ENCODE measurements at regions not wholly inside any gene's neighbourhood (a gene's known extent, or its start where the extent isn't known, plus 50 kb on each side); places are given as distances from the start of the nearest gene placed in this dataset.

- POLR2A ChIA-PET, result no interaction called here
- TF ChIP-seq MYC (IDR thresholded peaks at IDR 0.05; ENCODE audit: low read depth, low read length), result no peak
- no peak for TF ChIP-seq FOS (IDR thresholded peaks at IDR 0.05; ENCODE audit: borderline replicate concordance, insufficient read depth, low read length)
- no peak for TF ChIP-seq GATA2 (IDR thresholded peaks at IDR 0.05; ENCODE audit: insufficient read depth, insufficient read length, low read depth, low read length)
- TF ChIP-seq POLR2AphosphoS5 (IDR thresholded peaks at IDR 0.05; ENCODE audit: insufficient read depth, low read depth, low read length), result no peak
- no peak for TF ChIP-seq POLR2A (IDR thresholded peaks at IDR 0.05; ENCODE audit: low read depth, low read length)
- no peak for TF ChIP-seq JUN (IDR thresholded peaks at IDR 0.05; ENCODE audit: borderline replicate concordance, insufficient read depth, insufficient read length, low read depth)
- no peak for TF ChIP-seq EZH2 (IDR thresholded peaks at IDR 0.05; ENCODE audit: borderline replicate concordance, low read depth, low read length, severe bottlenecking)
- TF ChIP-seq, protein P1, sequence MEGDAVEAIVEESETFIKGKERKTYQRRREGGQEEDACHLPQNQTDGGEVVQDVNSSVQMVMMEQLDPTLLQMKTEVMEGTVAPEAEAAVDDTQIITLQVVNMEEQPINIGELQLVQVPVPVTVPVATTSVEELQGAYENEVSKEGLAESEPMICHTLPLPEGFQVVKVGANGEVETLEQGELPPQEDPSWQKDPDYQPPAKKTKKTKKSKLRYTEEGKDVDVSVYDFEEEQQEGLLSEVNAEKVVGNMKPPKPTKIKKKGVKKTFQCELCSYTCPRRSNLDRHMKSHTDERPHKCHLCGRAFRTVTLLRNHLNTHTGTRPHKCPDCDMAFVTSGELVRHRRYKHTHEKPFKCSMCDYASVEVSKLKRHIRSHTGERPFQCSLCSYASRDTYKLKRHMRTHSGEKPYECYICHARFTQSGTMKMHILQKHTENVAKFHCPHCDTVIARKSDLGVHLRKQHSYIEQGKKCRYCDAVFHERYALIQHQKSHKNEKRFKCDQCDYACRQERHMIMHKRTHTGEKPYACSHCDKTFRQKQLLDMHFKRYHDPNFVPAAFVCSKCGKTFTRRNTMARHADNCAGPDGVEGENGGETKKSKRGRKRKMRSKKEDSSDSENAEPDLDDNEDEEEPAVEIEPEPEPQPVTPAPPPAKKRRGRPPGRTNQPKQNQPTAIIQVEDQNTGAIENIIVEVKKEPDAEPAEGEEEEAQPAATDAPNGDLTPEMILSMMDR (IDR thresholded peaks at IDR 0.05; ENCODE audit: extremely low read depth in 1 of 2, insufficient read depth in 1 of 2, low read depth in 1 of 2, low read length in 2 of 2), result no peak
- TF ChIP-seq, protein P2, sequence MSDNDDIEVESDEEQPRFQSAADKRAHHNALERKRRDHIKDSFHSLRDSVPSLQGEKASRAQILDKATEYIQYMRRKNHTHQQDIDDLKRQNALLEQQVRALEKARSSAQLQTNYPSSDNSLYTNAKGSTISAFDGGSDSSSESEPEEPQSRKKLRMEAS (IDR thresholded peaks at IDR 0.05; ENCODE audit: insufficient read depth, insufficient read length), result no peak
- no peaks in the 10 kb centered on the region for H3K9me1 ChIP-seq (replicated peaks; ENCODE audit: control insufficient read depth, extremely low read depth, insufficient read depth, low read length)
- FAIRE-seq (no peak), DNase-seq (ENCODE audit: low read depth, low spot score) (no peak)
- intact Hi-C loops (cut with micrococcal nuclease), result no loop called here
- no peaks in the 10 kb centered on the region for H4K20me1 ChIP-seq (replicated peaks; ENCODE audit: control insufficient read depth, extremely low read depth, insufficient read depth, low read length)
- no peaks in the 10 kb centered on the region for H3K4me1 ChIP-seq (ENCODE audit: control insufficient read depth, extremely low read depth, insufficient read depth, low read length)
- dilution Hi-C loops (cut with MboI; ENCODE audit: extremely low pct_ligation_motif_present, low sequenced_read_pairs), result no loop called here
- no peaks in the 10 kb centered on the region for H3K79me2 ChIP-seq (ENCODE audit: control insufficient read depth, insufficient read depth, low read length)
- H3K27me3 ChIP-seq (ENCODE audit: control insufficient read depth in 2 of 2, insufficient read depth in 2 of 2, low read length in 2 of 2), result no peaks in the 10 kb centered on the region
- H3K27ac ChIP-seq (ENCODE audit: insufficient read depth, low read depth, low read length), result no peak overlapping the region
- CTCF ChIA-PET, result no interaction called here
- BruUV-seq (replicated peaks), result no TSS peak
- H3K9me3 ChIP-seq (replicated peaks; ENCODE audit: control insufficient read depth, insufficient read depth, low read length), result no peaks in the 10 kb centered on the region
- no peaks in the 10 kb centered on the region for H3K36me3 ChIP-seq (ENCODE audit: control insufficient read depth in 2 of 2, extremely low read depth in 1 of 2, insufficient read depth in 2 of 2, low read length in 2 of 2)
- H3K4me2 ChIP-seq (ENCODE audit: insufficient read depth, low read length), result no peak overlapping the region
- H3K4me3 ChIP-seq (replicated peaks in 1 of 3; ENCODE audit: insufficient read depth in 1 of 3, low read depth in 1 of 3, low read length in 3 of 3), result no peak overlapping the region
- no peak overlapping the region for H3K9ac ChIP-seq (replicated peaks; ENCODE audit: extremely low read depth, insufficient read depth, low read length)
- no peak overlapping the region for H2AFZ ChIP-seq (ENCODE audit: low read depth, low read length)
These were observed 692.4 kb downstream of the MTRR start for GRCh38 chr5:8561224-8561840.

Data from endothelial cell of umbilical vein (primary cell).